Bronchial epithelial cell (primary cell): ENCODE measurements at regions not wholly inside any gene's neighbourhood (a gene's known extent, or its start where the extent isn't known, plus 50 kb on each side); places are given as distances from the start of the nearest gene placed in this dataset.
A peak's percentile ranks its signal among the peaks of the same experiment; 100 is the strongest.

ENCODE experiments used
- DNase-seq: peaks from one replicate; pipeline ENCODE4 v3.0.0-alpha.2; 2010; ENCODE audit warnings: low read depth
- FAIRE-seq: peaks from 2 replicates; lab custom pipeline; 2011; peaks lifted over from hg19 to GRCh38; lab: Jason Lieb, UNC
- H3K27me3 ChIP-seq: 2 replicates; pipeline ENCODE4 v1.5.1; 2011; ENCODE audit warnings: low read length; ENCODE audit not compliant: control insufficient read depth, insufficient read depth
- H3K36me3 ChIP-seq: 2 replicates; pipeline ENCODE4 v1.5.1; 2011; ENCODE audit warnings: low read length; ENCODE audit not compliant: control insufficient read depth, insufficient read depth
- H3K4me3 ChIP-seq: 2 replicates; pipeline ENCODE4 v1.5.1; 2011; ENCODE audit warnings: mild to moderate bottlenecking, low read depth, low read length, control low read depth
- CTCF ChIP-seq: IDR thresholded peaks from 2 replicates; pipeline ENCODE4 v1.5.1; 2011; ENCODE audit warnings: mild to moderate bottlenecking, moderate library complexity, low read length, control low read depth, inconsistent platforms; ENCODE audit not compliant: insufficient read depth, severe bottlenecking

GRCh38 chr9:118732998-118733397 lies 636.2 kb downstream of the BRINP1 start:
- peak; percentile 18 for FAIRE-seq
- Histone ChIP-seq H3K36me3 (no peaks in the 10 kb centered on the region), H3K4me3 (no peak overlapping the region), H3K27me3 (no peaks in the 10 kb centered on the region)
- no peak for TF ChIP-seq CTCF
- no peak for DNase-seq

- DNase-seq (peak; percentile 52), FAIRE-seq (no peak)
- TF ChIP-seq CTCF: no peak
- H3K4me3 ChIP-seq: no peak overlapping the region
- H3K27me3 ChIP-seq: no peaks in the 10 kb centered on the region
- no peaks in the 10 kb centered on the region for H3K36me3 ChIP-seq
Measured at GRCh38 chr9:118734696-118735095, 634.5 kb downstream of the BRINP1 start.

DNA sequence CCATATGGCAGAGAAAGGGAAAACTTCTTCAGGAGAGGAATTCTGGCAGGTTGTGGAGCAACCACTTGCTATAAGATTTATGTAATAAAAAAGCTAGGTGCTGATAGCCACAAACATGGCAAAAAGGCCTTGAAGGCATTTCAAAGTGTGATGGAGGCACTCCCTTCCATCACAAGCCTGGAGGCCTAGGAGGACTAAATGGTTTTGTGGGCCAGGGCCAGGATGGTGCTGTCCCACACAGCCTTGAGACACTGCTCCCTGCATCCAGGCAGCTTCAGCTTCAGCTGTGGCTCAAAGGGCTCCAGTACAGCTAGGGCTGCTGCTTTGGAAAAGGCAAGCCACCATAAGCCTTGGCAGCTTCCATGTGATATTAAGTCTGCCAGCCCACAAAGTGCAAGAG lies 632.8 kb downstream of the BRINP1 start:
- no peak overlapping the region for H3K4me3 ChIP-seq
- FAIRE-seq: no peak
- no peaks in the 10 kb centered on the region for H3K36me3 ChIP-seq
- no peak for TF ChIP-seq CTCF
- DNase-seq: no peak
- H3K27me3 ChIP-seq: no peaks in the 10 kb centered on the region

DNA sequence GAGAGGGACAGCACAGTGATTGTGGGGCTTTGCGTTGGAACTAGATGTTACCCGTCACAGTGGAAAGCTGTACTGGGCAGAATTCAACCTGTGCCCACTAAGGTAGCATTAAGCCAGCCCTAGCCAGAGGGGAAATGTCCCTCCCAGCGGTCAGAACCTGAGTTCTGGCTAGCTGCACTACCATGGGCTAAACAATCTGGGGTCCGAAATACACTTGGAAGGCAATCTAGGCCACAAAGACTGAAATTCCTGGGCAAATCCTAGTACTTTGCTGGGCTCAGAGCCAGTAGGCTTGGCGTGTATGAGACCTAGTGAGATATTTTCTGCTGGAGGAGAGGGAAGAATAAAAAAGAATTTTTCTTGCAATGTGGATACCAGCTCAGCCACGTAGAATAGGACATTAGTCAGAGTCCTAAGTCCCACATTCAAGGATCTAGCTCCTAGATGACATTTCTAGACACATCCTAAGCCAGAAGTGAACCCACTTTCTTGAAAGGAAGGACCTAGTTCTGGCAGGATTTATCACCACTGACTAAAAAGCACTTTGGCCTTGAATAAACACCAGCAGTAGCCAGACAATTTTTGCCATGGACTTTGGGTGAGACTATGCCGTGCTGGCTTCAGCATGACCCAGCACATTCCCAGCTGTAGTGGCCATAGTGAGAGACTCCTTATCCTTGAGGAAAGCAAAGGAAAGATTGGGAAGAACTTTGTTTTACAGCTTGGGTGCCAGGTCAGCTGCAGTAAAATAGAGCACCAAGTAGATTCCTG lies 618.0 kb downstream of the BRINP1 start:
- no peak for TF ChIP-seq CTCF
- no peaks in the 10 kb centered on the region for H3K27me3 ChIP-seq
- no peaks in the 10 kb centered on the region for H3K36me3 ChIP-seq
- DNase-seq (no peak), FAIRE-seq (no peak)
- no peak overlapping the region for H3K4me3 ChIP-seq

- H3K36me3 ChIP-seq: no peaks in the 10 kb centered on the region
- DNase-seq (no peak), FAIRE-seq (no peak)
- no peak overlapping the region for H3K4me3 ChIP-seq
- no peak for TF ChIP-seq CTCF
- no peaks in the 10 kb centered on the region for H3K27me3 ChIP-seq
Measured at GRCh38 chr9:118751848-118752223, 617.4 kb downstream of the BRINP1 start.
